ENCODE measurements at regions not wholly inside any gene's neighbourhood (a gene's known extent, or its start where the extent isn't known, plus 50 kb on each side); places are given as distances from the start of the nearest gene placed in this dataset.

GRCh38 chr7:113717739-113718138 lies 201.1 kb downstream of the PPP1R3A start:
- DNase-seq (ENCODE audit: low spot score, unreplicated experiment) = no peak
- H3K27me3 Mint-ChIP-seq = peaks cover 3% of the 10 kb centered on the region
- no peaks in the 10 kb centered on the region for H3K9me3 Mint-ChIP-seq (ENCODE audit: low read depth)
- no peaks in the 10 kb centered on the region for H3K4me1 Mint-ChIP-seq (ENCODE audit: low read depth)
- no peak overlapping the region for H3K27ac Mint-ChIP-seq
- H3K4me3 Mint-ChIP-seq (ENCODE audit: low read depth) = no peak overlapping the region
- H3K36me3 Mint-ChIP-seq (ENCODE audit: insufficient read depth) = no peaks in the 10 kb centered on the region
- no peak for TF ChIP-seq CTCF (IDR thresholded peaks at IDR 0.05; ENCODE audit: unreplicated experiment)

GRCh38 chr7:113715981-113716856 lies 202.6 kb downstream of the PPP1R3A start:
- Mint-ChIP-seq H3K4me1 (ENCODE audit: low read depth) (no peaks in the 10 kb centered on the region), H3K4me3 (ENCODE audit: low read depth) (no peak overlapping the region), H3K27ac (no peak overlapping the region), H3K27me3 (no peaks in the 10 kb centered on the region), H3K9me3 (ENCODE audit: low read depth) (peaks cover 4% of the 10 kb centered on the region), H3K36me3 (ENCODE audit: insufficient read depth) (no peaks in the 10 kb centered on the region)
- TF ChIP-seq CTCF (IDR thresholded peaks at IDR 0.05; ENCODE audit: unreplicated experiment) = no peak
- no peak for DNase-seq (ENCODE audit: low spot score, unreplicated experiment)

DNA sequence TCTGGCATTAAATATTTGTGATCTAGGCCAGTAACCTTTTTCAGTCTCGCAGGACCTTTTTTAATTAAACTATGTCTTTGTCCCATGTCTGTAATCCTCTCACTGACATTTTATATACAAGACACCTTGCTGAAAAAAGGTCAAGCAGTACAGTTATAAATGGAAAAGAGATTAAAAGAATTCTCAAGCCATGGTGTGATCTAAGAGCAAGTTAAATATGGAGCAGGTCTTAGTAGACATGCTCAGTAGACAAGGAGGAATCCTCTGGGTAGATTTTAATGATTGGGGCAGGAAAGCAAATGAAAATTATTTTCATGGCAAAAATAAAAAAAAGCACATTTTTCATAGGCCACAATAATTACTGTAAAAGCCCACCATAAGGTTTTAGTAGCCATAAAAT lies 203.5 kb downstream of the PPP1R3A start:
- H3K9me3 Mint-ChIP-seq (ENCODE audit: low read depth) = peaks cover 4% of the 10 kb centered on the region
- H3K36me3 Mint-ChIP-seq (ENCODE audit: insufficient read depth) = no peaks in the 10 kb centered on the region
- TF ChIP-seq CTCF (IDR thresholded peaks at IDR 0.05; ENCODE audit: unreplicated experiment) = no peak
- H3K27me3 Mint-ChIP-seq = no peaks in the 10 kb centered on the region
- H3K4me3 Mint-ChIP-seq (ENCODE audit: low read depth) = no peak overlapping the region
- no peaks in the 10 kb centered on the region for H3K4me1 Mint-ChIP-seq (ENCODE audit: low read depth)
- H3K27ac Mint-ChIP-seq = no peak overlapping the region
- DNase-seq (ENCODE audit: low spot score, unreplicated experiment) = no peak

DNA sequence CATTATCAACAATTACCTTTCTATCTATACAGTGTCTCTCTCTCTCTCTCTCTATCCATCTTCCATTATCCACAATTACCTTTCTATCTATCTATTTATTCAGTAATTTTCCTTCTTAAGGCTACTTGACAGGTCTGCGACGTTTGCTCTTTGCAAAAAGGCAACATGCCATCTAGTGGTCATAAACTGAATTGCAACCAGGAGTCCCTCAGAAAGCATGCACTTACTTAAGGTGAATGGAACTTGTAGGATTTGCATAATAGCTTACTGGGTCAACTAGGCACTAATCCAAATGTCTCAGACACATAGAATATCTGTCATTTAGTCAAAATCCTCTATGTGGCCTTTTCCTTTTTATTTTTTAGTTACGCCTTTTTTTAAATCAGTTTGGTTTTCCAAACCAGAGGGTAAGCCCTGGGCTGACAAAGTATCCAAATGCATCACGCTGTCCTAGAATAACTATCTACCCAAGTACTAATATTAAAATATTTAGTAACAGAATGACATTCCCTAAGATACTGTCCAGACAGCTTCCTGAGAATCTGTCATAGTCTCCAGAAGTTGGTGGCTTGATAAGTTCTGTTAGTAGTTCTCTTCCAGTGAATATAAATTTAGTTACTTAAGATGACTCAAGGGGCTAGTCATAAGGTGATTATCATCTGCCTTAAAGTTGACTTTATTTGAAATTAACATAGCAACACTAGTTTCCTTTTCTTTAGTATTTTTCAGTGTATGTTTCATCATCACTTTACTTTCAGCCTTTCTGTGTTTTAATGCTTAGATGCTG lies 208.3 kb downstream of the PPP1R3A start:
- peaks cover 3% of the 10 kb centered on the region for H3K27me3 Mint-ChIP-seq
- no peaks in the 10 kb centered on the region for H3K4me1 Mint-ChIP-seq (ENCODE audit: low read depth)
- H3K27ac Mint-ChIP-seq = no peak overlapping the region
- H3K4me3 Mint-ChIP-seq (ENCODE audit: low read depth) = no peak overlapping the region
- H3K36me3 Mint-ChIP-seq (ENCODE audit: insufficient read depth) = no peaks in the 10 kb centered on the region
- peaks cover 4% of the 10 kb centered on the region for H3K9me3 Mint-ChIP-seq (ENCODE audit: low read depth)
- TF ChIP-seq CTCF (IDR thresholded peaks at IDR 0.05; ENCODE audit: unreplicated experiment) = peak; percentile 97
- peak; percentile 19 for DNase-seq (ENCODE audit: low spot score, unreplicated experiment)

DNA sequence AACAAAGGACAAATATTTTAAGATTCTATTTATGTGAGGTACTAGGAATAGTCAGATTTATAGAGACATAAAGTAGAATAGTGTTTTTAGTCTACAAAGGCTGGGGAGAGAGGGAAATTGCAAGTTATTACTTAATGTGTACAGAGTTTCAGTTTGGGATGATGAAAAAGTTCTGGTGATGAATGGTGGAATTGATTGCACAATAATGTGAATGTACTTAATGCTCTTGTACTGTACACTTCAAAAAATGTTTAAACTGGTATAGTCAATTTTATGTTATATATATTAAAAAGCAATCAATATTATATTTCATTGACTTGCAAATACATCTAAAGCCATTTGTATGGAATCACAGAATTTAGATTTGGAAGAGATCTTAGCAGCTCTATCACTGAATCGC lies 213.4 kb downstream of the PPP1R3A start:
- H3K4me3 Mint-ChIP-seq (ENCODE audit: low read depth) = no peak overlapping the region
- no peaks in the 10 kb centered on the region for H3K9me3 Mint-ChIP-seq (ENCODE audit: low read depth)
- no peak for TF ChIP-seq CTCF (IDR thresholded peaks at IDR 0.05; ENCODE audit: unreplicated experiment)
- no peak overlapping the region for H3K27ac Mint-ChIP-seq
- H3K27me3 Mint-ChIP-seq = peaks cover 3% of the 10 kb centered on the region
- no peaks in the 10 kb centered on the region for H3K4me1 Mint-ChIP-seq (ENCODE audit: low read depth)
- no peak for DNase-seq (ENCODE audit: low spot score, unreplicated experiment)
- no peaks in the 10 kb centered on the region for H3K36me3 Mint-ChIP-seq (ENCODE audit: insufficient read depth)
